Endodermal cell (in vitro differentiated cells): ENCODE measurements at regions not wholly inside any gene's neighbourhood (a gene's known extent, or its start where the extent isn't known, plus 50 kb on each side); places are given as distances from the start of the nearest gene placed in this dataset.
A peak's percentile ranks its signal among the peaks of the same experiment; 100 is the strongest.

ENCODE experiments used
- DNase-seq: peaks from one replicate; pipeline ENCODE4 v3.0.0-alpha.2; 2017
- H3K27ac ChIP-seq: 2 replicates; pipeline ENCODE4 v1.5.1; 2013; ENCODE audit warnings: mild to moderate bottlenecking, low read depth, low read length, moderate library complexity
- H3K27me3 ChIP-seq: 2 replicates; pipeline ENCODE4 v1.6.1; 2013; ENCODE audit warnings: mild to moderate bottlenecking, low read length, moderate library complexity; ENCODE audit not compliant: insufficient read depth, control insufficient read depth, poor library complexity, severe bottlenecking
- H3K36me3 ChIP-seq: 2 replicates; pipeline ENCODE4 v1.7.0; 2013; ENCODE audit warnings: mild to moderate bottlenecking, low read length, moderate library complexity; ENCODE audit not compliant: control insufficient read depth, insufficient read depth
- H3K4me1 ChIP-seq: one replicate; pipeline ENCODE4 v1.7.0; 2013; ENCODE audit warnings: low read length; ENCODE audit not compliant: control insufficient read depth, insufficient read depth
- H3K4me3 ChIP-seq: 2 replicates; pipeline ENCODE4 v1.5.1; 2013; ENCODE audit warnings: mild to moderate bottlenecking, low read length, moderate library complexity
- H3K9ac ChIP-seq: 2 replicates; pipeline ENCODE4 v1.6.1; 2013; ENCODE audit warnings: mild to moderate bottlenecking, low read length, moderate library complexity; ENCODE audit not compliant: poor library complexity, severe bottlenecking; ENCODE audit errors: extremely low read depth
- H3K9me3 ChIP-seq: 2 replicates; pipeline ENCODE4 v1.6.1; 2013; ENCODE audit warnings: mild to moderate bottlenecking, low read length, moderate library complexity; ENCODE audit not compliant: control insufficient read depth
- H3K27ac Mint-ChIP-seq: 2 replicates; pipeline ENCODE4 v1.8.0; 2020; ENCODE audit warnings: mixed read lengths
- H3K27me3 Mint-ChIP-seq: 2 replicates; pipeline ENCODE4 v1.8.0; 2021; ENCODE audit warnings: mild to moderate bottlenecking, mixed read lengths; ENCODE audit not compliant: insufficient read depth
- H3K36me3 Mint-ChIP-seq: 2 replicates; pipeline ENCODE4 v1.8.0; 2020; ENCODE audit warnings: low read depth, mixed read lengths
- H3K4me1 Mint-ChIP-seq: 2 replicates; pipeline ENCODE4 v1.8.0; 2020; ENCODE audit warnings: mixed read lengths
- H3K4me3 Mint-ChIP-seq: 2 replicates; pipeline ENCODE4 v1.8.0; 2020; ENCODE audit warnings: mild to moderate bottlenecking, moderate library complexity, mixed read lengths
- H3K9me3 Mint-ChIP-seq: 2 replicates; pipeline ENCODE4 v1.8.0; 2020; ENCODE audit warnings: mild to moderate bottlenecking, mixed read lengths
- CTCF ChIP-seq: fragments of 200-600 bp; sonication (generic); conservative IDR thresholded peaks from 2 replicates; pipeline ENCODE4 v1.5.0; 2021; ENCODE audit warnings: antibody characterized with exemption, mild to moderate bottlenecking
- WGBS, 2 experiments: methylation state at CpG; one replicate each; pipeline versions ENCODE4 v1.1.5 to v1.1.7; 2013; ENCODE audit warnings: missing lambda C conversion rate in 2 of 2, mixed read lengths in 1 of 2; ENCODE audit not compliant: insufficient coverage in 1 of 2, insufficient read length in 1 of 2; 5-methylcytosine and 5-hydroxymethylcytosine counted together

DNA sequence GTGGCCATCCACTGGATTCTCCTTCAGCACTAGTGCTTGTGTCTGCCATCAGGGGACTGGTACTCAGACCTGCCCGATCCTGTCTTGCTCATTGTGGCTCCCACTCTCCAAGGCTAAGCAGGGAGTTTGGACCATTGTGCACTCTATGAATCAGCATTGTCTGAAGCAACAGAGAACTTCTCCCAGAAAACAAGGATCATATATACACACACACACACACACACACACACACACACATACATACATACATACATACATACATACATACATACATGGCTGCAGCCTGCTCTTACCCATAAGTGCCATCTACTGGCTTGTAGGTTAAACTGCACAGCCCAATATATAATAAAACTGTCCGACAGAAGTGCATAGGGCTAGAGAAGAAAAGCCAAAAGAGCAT is 345.3 kb upstream of the LCORL start:
- Histone ChIP-seq H3K4me3 (no peak overlapping the region), H3K27me3 (peaks cover 4% of the 10 kb centered on the region), H3K27ac (no peak overlapping the region), H3K9me3 (no peaks in the 10 kb centered on the region), H3K9ac (no peak overlapping the region), H3K4me1 (no peaks in the 10 kb centered on the region), H3K36me3 (no peaks in the 10 kb centered on the region)
- Mint-ChIP-seq H3K27ac (no peak overlapping the region), H3K9me3 (no peaks in the 10 kb centered on the region), H3K4me3 (no peak overlapping the region), H3K27me3 (peaks cover 3% of the 10 kb centered on the region), H3K4me1 (no peaks in the 10 kb centered on the region), H3K36me3 (no peaks in the 10 kb centered on the region)
- WGBS, 2 experiments, result 69 to 88% methylated on average over 1 to 2 of the region's 2 CpGs
- TF ChIP-seq CTCF, result peak; percentile 74
- peak; percentile 49 for DNase-seq

- no peaks in the 10 kb centered on the region for H3K36me3 ChIP-seq
- DNase-seq, result no peak
- H3K4me1 ChIP-seq, result no peaks in the 10 kb centered on the region
- H3K9me3 Mint-ChIP-seq, result no peaks in the 10 kb centered on the region
- H3K9ac ChIP-seq, result no peak overlapping the region
- no peak overlapping the region for H3K27ac Mint-ChIP-seq
- TF ChIP-seq CTCF, result no peak
- H3K27me3 ChIP-seq, result no peaks in the 10 kb centered on the region
- H3K4me3 Mint-ChIP-seq, result no peak overlapping the region
- peaks cover 3% of the 10 kb centered on the region for H3K27me3 Mint-ChIP-seq
- H3K9me3 ChIP-seq, result no peaks in the 10 kb centered on the region
- H3K4me3 ChIP-seq, result no peak overlapping the region
- no peak overlapping the region for H3K27ac ChIP-seq
- no peaks in the 10 kb centered on the region for H3K4me1 Mint-ChIP-seq
- no peaks in the 10 kb centered on the region for H3K36me3 Mint-ChIP-seq
- WGBS, 2 experiments, result 86 to 93% methylated on average over 1 to 3 of the region's 3 CpGs
These were observed 344.6 kb upstream of the LCORL start for GRCh38 chr4:18366136-18366535.

DNA sequence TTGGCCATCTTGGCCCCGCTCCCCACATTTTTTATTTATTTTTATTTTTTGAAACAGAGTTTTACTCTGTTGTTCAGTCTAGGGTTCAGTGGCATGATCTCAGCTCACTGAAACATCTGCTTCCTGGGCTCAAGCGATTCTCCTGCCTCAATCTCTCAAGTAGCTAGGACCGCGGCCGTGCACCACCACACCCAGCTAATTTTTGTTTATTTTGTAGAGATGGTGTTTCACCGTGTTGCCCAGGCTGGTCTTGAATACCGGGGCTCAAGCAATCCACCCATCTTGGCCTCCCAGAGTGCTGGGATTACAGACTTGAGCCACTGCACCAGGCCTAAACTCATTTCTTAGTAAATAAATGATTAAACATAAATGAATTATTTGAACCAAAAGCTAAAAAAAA is 322.0 kb upstream of the LCORL start:
- Histone ChIP-seq H3K9me3 (no peaks in the 10 kb centered on the region), H3K4me3 (no peak overlapping the region), H3K27me3 (no peaks in the 10 kb centered on the region), H3K27ac (no peak overlapping the region), H3K4me1 (no peaks in the 10 kb centered on the region), H3K36me3 (no peaks in the 10 kb centered on the region), H3K9ac (no peak overlapping the region)
- no peaks in the 10 kb centered on the region for H3K27me3 Mint-ChIP-seq
- peaks cover 10% of the 10 kb centered on the region for H3K9me3 Mint-ChIP-seq
- H3K36me3 Mint-ChIP-seq, result no peaks in the 10 kb centered on the region
- no peak for DNase-seq
- H3K4me3 Mint-ChIP-seq, result no peak overlapping the region
- TF ChIP-seq CTCF, result no peak
- H3K27ac Mint-ChIP-seq, result no peak overlapping the region
- 90 to 97% methylated on average over 2 to 7 of the region's 7 CpGs for WGBS, 2 experiments
- no peaks in the 10 kb centered on the region for H3K4me1 Mint-ChIP-seq
